A549 (cell line): ENCODE measurements at regions not wholly inside any gene's neighbourhood (a gene's known extent, or its start where the extent isn't known, plus 50 kb on each side); places are given as distances from the start of the nearest gene placed in this dataset.

Source experiments
- CTCF ChIP-seq: fragments of >200 bp; sonication (Bioruptor Twin); formaldehyde crosslinking; IDR thresholded peaks from 3 replicates; pipeline ENCODE4 v1.5.1; 2016
- KDM1A ChIP-seq: fragments of 200-600 bp; sonication (generic); IDR thresholded peaks from 2 replicates; pipeline ENCODE4 v1.6.1; 2016; ENCODE audit warnings: low read depth, mild to moderate bottlenecking

DNA sequence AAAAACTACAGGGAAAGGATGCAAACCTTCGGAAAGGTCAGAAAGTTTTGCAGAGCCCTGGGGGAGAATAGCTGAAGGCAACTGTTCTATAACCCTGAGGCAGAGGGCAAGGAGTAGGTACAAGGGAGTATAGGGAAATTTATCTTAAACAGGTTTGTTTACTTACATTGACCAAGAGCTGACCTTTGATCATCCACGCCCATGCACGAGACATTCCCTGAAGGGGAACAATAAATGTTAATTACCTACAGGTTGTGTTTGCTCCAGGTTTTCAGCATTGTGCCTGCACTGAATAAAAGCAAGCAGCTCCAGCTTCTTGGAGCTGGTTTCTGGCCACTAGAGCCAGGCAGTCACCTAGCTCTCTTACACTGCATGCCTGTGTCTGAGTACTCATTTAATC lies 524.5 kb upstream of the TGFBR2 start:
- TF ChIP-seq CTCF = no peak
- TF ChIP-seq KDM1A = no peak
